Keratinocyte (primary cell): ENCODE measurements at regions not wholly inside any gene's neighbourhood (a gene's known extent, or its start where the extent isn't known, plus 50 kb on each side); places are given as distances from the start of the nearest gene placed in this dataset.
"Not testable (repeated sequence)": the region's sequence is repeated elsewhere in the genome, so short reads cannot be mapped to it uniquely, and the experiment has no call there.

Experiments
- DNase-seq: peaks from one replicate; pipeline ENCODE4 v3.0.0-alpha.2; 2011; ENCODE audit warnings: low read depth, missing footprints, low spot score
- FAIRE-seq: peaks from 2 replicates; lab custom pipeline; 2011; peaks lifted over from hg19 to GRCh38; lab: Jason Lieb, UNC
- H2AFZ ChIP-seq: 2 replicates; pipeline ENCODE4 v1.6.0; 2012; ENCODE audit warnings: low read length, control low read depth, inconsistent platforms; ENCODE audit not compliant: control insufficient read depth
- H3K27ac ChIP-seq: 2 replicates; pipeline ENCODE4 v1.5.1; 2011; ENCODE audit warnings: low read length; ENCODE audit not compliant: control insufficient read depth, insufficient read depth
- H3K27me3 ChIP-seq: 3 replicates; pipeline ENCODE4 v1.6.0; 2011; ENCODE audit warnings: low read length; ENCODE audit not compliant: control insufficient read depth, insufficient read depth; ENCODE audit errors: extremely low read depth
- H3K36me3 ChIP-seq, 2 experiments: 2 replicates in 1 of 2; 3 replicates in 1 of 2; pipeline ENCODE4 v1.5.1; 2011; ENCODE audit warnings: low read length in 2 of 2, mild to moderate bottlenecking in 1 of 2; ENCODE audit not compliant: control insufficient read depth in 2 of 2, insufficient read depth in 2 of 2; ENCODE audit errors: extremely low read depth in 1 of 2
- H3K4me1 ChIP-seq: 3 replicates; pipeline ENCODE4 v1.5.1; 2011; ENCODE audit warnings: low read length; ENCODE audit not compliant: control insufficient read depth, insufficient read depth; ENCODE audit errors: extremely low read depth
- H3K4me2 ChIP-seq: 3 replicates; pipeline ENCODE4 v1.6.0; 2011; ENCODE audit warnings: low read depth, low read length; ENCODE audit not compliant: control insufficient read depth, insufficient read depth; ENCODE audit errors: extremely low read depth
- H3K4me3 ChIP-seq, 3 experiments: fragments of 200-600 bp in 1 of 3; sonication (generic) in 1 of 3; 2 replicates in 2 of 3; 3 replicates in 1 of 3; pipeline ENCODE4 v1.5.1; 2011 to 2016; ENCODE audit warnings: low read length in 3 of 3, mild to moderate bottlenecking in 3 of 3, control low read depth in 2 of 3, inconsistent platforms in 1 of 3, low read depth in 1 of 3, mixed read lengths in 1 of 3, mixed run types in 1 of 3, moderate library complexity in 1 of 3; ENCODE audit not compliant: control insufficient read depth in 2 of 3, insufficient read depth in 2 of 3; ENCODE audit errors: extremely low read depth in 1 of 3
- H3K79me2 ChIP-seq: 2 replicates; pipeline ENCODE4 v1.6.0; 2012; ENCODE audit warnings: low read length; ENCODE audit not compliant: control insufficient read depth, insufficient read depth
- H3K9ac ChIP-seq: 3 replicates; pipeline ENCODE4 v1.6.0; 2011; ENCODE audit warnings: low read length; ENCODE audit not compliant: control insufficient read depth, insufficient read depth; ENCODE audit errors: extremely low read depth
- H3K9me1 ChIP-seq: 3 replicates; pipeline ENCODE4 v1.6.0; 2011; ENCODE audit warnings: low read length; ENCODE audit not compliant: control insufficient read depth, insufficient read depth; ENCODE audit errors: extremely low read depth
- H3K9me3 ChIP-seq: 2 replicates; pipeline ENCODE4 v1.5.1; 2012; ENCODE audit warnings: low read depth, low read length; ENCODE audit not compliant: control insufficient read depth
- H4K20me1 ChIP-seq: 3 replicates; pipeline ENCODE4 v1.6.0; 2011; ENCODE audit warnings: low read length; ENCODE audit not compliant: control insufficient read depth, insufficient read depth; ENCODE audit errors: extremely low read depth
- dilution Hi-C: fragments of 300-500 bp; cut with MboI; formaldehyde crosslinking; loops from one replicate; pipeline ENCODE4 v1.7.0; 2020; ENCODE audit warnings: low sequenced_read_pairs; ENCODE audit not compliant: extremely low pct_ligation_motif_present

DNA sequence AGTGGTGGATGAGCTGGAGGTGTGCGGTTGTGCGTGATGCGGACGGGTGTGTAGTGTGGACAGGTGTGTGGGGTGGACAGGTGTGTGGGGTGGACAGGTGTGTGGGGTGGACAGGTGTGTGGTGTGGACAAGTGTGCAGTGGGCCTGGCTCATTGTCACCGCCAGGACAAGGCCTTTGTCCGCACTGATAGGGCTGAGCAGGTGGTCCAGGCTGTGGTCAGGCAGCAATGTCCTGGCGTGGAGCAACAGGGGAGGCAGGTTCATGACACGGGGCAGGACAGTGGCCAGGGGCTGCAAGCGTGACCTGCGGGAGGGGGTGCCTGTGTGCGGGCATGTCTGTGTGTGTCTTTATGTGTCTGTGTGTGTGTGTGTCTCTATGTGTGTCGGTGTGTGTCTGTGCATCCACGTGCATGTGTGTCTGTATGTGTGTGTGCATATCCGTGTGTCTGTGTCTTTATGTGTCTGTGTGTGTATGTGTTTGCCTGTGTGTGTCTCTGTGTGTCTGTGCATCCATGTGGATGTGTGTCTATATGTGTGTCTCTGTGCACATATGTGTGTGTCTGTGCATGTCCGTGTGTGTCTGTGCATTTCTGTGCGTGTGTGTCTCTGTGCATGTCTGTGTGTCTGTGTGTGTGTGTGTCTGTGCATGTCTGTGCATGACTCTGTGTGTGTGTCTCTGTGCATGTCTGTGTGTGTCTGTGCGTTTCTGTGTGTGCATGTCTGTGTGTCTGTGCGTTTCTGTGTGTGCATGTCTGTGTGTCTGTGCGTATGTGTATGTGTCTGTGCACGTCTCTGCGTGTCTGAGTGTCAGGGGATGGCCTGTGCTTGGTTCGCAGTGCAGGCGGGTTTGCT lies 161.0 kb downstream of the TMEM121 start:
- dilution Hi-C loops, H2AFZ ChIP-seq, H3K4me3 ChIP-seq, H3K4me1 ChIP-seq, H4K20me1 ChIP-seq, H3K79me2 ChIP-seq, DNase-seq, H3K36me3 ChIP-seq, FAIRE-seq, H3K27me3 ChIP-seq, H3K9me3 ChIP-seq, H3K9ac ChIP-seq, H3K9me1 ChIP-seq, H3K27ac ChIP-seq, H3K4me2 ChIP-seq: not testable (repeated sequence)

DNA sequence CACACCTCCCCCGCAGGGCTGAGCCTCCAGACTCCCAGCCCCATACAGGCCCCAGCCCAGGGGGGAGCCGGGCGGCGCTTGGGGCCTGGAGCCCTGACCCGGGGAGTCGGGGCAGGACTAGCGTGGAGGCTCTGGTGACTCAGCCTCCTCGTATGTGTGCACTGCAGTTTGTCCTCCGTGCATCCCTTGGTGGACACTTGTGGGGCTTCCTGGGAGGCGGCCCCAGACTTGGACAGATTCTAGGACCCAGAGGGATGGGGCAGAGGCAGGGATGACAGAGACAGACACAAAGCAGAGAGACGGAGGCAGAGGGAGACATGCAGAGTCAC lies 161.6 kb downstream of the TMEM121 start:
- H3K27me3 ChIP-seq, H3K27ac ChIP-seq, H3K4me2 ChIP-seq, DNase-seq, H3K4me3 ChIP-seq, H3K9me1 ChIP-seq, H3K79me2 ChIP-seq, FAIRE-seq, dilution Hi-C loops, H4K20me1 ChIP-seq, H3K4me1 ChIP-seq, H2AFZ ChIP-seq, H3K9ac ChIP-seq, H3K9me3 ChIP-seq, H3K36me3 ChIP-seq: not testable (repeated sequence)

DNA sequence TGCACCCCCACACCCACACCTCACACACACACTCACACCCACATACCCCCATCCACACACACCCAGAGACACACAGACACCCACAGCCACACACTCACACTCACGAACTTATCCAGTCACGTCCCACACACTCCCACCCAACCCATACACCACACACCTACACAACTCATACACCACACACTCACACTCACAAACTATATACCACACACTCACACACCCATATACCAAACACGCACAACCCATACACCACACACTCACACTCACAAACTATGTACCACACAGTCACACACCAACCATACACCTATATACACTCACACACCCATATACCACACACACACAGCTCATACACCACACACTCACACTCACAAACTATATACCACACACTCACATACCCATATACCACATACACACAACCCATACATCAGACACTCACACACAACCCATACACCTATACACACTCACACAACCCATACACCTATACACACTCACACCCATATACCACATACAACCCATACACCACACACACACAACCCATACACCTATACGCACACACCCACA lies 162.4 kb downstream of the TMEM121 start:
- H3K4me1 ChIP-seq, H3K27ac ChIP-seq, H3K79me2 ChIP-seq, DNase-seq, H2AFZ ChIP-seq, H3K9me1 ChIP-seq, H4K20me1 ChIP-seq, H3K4me3 ChIP-seq, H3K9ac ChIP-seq, H3K9me3 ChIP-seq, FAIRE-seq, H3K36me3 ChIP-seq, H3K4me2 ChIP-seq, dilution Hi-C loops, H3K27me3 ChIP-seq: not testable (repeated sequence)
